Cerebellar cortex (tissue), 1 donor: ENCODE measurements at regions not wholly inside any gene's neighbourhood (a gene's known extent, or its start where the extent isn't known, plus 50 kb on each side); places are given as distances from the start of the nearest gene placed in this dataset.

ENCODE experiments used
- DNase-seq: peaks from one replicate; pipeline ENCODE4 v3.0.0-alpha.2; 2015; ENCODE audit warnings: low spot score

DNA sequence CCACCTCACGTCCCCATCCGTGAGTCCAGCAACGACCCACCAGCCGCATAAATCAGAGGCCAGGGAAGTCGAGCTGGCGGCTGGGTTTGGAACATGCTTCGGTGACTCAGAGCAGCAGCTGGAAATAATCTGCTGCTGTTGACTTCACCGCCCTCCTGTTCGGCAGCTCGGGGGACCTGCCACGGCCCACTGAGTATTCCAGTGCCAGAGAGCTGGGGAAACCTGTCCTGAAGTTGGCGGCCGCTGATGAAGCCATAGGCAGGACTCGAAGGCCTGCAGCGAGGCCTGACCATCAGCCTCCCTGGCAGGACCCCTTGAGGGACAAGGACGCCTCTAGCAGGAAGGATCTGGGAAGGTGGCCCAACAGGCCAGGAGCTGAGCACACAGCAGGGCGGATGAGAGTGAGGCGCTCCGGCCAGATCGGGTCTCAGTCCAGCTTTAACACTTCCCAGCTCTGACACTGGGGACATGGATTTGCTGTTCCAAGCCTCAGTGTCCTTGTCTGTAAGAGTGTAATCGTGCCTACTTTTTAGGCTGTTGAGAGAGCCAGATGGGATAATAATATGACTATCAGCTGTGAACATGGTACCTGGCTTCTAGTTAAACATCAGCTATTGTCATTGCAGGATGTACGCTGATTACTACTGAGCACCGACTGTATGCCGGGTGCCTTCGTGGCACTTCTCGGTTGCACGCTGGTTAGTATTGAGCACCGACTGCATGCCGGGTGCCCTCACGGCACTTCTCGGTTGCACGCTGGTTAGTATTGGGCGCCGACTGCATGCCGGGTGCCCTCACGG, 50.4 kb upstream of the CIBAR2 start:
- peak; percentile 63 for DNase-seq

DNA sequence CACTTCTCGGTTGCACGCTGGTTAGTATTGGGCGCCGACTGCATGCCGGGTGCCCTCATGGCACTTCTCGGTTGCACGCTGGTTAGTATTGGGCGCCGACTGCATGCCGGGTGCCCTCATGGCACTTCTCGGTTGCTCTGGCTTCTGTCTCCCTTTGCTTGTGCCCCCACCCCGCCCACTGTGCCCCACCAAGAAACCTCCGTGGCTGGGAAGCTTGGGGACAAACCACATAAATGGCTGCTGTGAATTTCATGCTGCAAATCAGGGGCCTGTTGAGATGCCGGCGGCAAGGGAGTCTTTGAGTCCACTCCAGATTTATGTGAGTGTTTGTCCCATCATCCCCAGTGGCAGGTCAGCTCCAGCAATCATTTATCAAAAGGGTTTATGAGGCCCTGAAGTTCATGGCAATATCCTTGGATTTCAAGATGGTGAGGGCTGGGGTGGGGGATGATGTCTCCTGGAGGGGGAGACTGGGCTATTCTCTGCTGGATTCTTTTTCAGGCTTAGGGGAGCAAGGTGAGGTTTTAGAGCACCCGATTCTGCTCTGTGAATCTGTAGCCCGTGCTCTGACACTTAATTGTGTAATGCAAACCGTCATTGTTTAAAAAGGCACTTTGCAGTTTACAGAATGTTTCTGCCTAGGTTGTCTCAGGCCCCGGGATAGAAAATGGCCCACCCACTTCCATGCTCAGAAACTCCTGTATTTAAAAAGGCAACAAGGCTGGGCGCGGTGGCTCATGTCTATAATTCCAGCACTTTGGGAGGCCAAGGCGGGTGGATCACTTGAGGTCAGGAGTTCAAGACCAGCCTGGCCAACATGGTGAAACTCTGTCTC, 51.2 kb upstream of the CIBAR2 start:
- no peak for DNase-seq

DNA sequence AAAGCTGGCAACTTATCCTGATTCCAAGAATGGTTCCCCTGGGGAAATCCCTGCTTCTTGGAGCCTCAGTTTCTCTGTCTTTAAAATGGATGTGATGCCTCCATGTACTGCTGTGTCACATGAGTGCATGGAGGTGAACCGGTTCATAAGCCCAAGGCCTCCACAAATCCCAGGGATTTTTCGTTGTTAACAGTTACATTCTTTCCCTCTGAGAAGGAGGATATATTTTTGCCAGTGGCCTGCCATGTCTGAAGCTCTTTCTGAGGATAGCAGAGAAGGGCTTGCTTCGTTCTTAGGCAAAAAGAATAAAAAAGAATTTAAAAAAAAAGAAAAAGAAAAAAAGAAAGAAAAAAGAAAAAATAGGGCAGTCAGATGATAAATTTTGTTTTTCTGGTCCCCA, 52.2 kb upstream of the CIBAR2 start:
- no peak for DNase-seq

DNA sequence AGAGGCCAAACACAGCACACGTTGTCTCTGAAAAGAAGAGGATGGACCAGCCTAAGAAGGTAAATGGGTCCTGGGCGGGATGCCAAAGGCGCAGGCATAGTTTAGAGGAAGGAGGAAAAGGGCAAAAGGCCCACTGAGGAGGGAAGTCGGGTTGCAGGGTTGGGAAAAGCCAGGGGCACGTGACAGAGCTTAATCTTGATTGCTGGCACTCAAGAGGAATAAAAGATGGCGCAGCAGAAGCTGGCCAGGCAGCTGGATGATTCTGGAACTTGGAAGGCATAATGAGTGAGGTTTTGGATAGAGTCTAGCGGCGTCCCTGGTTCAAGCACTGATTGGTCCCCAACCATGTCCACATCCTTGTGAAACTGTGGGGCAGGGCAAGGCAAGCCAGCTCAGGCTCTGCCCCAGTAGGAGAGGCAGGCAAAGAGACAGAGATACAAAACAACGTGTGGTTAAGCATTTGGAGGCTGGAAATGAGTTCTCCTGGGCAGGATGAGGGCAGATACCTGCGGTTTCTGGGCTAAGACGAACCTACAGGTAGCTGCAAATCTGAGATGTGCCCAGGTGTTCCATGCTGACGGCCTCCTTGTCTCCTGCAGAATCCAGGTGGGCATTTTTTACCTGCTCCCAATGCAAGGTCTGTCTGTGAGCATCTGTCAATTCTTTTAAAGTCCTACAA, 52.7 kb upstream of the CIBAR2 start:
- DNase-seq: no peak

- no peak for DNase-seq
Measured at GRCh38 chr16:85165781-85166180, 53.5 kb upstream of the CIBAR2 start.

GRCh38 chr16:85166281-85166680, 54.0 kb upstream of the CIBAR2 start:
- DNase-seq: no peak

DNA sequence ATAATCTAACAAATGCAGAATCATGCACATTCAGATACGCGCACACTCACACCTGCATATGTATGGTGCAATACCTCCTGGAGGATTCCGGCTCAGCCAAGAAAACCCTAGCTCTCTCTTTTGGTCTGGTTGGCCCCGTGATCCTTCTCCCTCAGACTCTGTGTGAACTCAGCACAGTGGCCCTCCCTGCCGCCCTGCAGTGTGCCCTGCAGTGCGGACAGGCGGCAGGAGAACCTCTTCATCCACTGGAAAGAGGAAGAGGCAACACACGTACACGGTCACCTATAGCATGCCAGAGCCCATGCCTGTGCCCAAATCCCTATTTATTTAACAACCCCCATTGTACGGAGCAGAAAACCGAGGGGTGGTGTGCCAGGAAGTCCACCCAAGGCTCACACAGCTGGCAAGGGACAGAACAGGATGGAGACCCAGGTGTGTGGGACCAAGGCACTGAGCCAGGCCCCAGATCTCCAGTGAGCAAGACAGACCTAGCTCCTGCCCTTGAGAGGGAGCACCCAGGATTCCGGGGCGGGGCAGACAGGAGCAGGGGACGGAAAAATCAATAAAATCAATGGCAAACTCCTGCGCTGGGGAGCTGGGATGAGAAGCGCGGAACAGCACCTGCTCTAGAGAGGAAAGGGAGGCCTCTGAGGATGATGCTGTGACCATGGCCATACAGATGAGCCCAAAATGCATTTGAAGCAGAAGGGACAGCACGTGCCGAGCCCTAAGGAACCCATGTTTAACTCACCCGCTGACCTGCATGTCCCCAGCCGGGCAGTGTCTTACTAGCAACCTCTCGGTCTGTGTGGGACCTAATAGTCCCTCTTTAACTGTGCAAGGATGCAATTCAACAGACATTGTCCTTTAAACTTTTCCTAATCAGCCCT, 54.7 kb upstream of the CIBAR2 start:
- peak; percentile 56 for DNase-seq

- no peak for DNase-seq
Measured at GRCh38 chr16:85167589-85168537, 55.6 kb upstream of the CIBAR2 start.

GRCh38 chr16:85168732-85169256, 56.5 kb upstream of the CIBAR2 start:
- DNase-seq: peak; percentile 68

DNA sequence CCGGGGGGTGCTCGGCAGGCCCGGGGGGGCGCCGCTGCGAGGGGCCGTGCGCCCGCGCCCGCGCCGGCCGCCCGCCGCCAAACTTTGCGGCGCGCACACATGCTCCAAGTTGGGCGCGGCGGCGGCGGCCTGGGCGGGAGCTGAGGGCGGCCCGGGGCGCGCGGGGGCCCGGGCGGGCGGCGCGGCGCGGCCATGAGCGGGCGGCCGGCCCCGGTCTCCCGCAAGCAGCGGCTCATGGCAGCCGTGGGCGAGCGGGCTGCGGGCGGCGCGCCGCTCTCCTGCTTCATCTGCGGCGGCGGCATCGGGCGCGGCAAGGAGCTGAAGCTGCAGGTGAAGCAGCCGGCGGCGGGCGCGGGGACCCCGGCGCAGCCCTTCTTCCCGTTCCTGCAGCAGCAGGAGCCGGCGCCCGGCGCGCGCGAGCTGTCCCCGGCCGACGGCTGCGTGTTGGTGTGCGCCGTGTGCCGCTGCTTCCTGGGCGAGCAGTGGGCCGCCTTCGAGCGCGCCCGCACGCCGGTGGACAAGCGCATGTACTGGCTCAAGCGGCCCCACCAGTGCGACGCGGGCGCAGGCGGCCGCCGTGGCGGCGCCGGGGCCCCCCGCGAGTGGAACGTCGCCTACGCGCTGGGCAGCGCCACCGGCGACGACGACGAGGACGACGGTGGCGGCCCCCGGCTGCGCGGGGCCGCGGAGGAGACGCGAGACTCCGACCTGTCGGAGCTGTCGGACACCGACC, 57.2 kb upstream of the CIBAR2 start:
- DNase-seq: no peak

DNA sequence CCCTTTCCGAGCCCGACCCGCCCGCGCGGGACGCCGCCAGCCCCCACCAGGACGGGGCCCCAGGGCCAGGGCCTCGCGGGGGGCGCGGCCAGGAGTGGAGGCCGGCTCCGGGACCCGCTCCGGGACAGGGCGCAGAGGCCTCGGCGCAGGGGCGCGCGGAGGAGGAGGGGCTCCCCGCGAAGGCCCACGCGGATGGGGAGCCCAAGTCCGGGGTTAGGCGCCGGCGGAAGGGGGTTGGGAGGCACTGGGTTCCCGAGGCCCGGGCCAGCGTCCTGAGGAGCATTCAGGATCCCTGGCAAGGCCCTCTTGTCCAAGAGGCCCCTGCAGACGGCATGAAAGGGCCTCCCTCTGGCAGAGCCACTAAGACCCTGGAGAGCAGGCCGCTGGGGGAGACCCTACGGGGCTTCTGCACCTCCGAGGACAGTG, 57.8 kb upstream of the CIBAR2 start:
- DNase-seq: no peak

- DNase-seq: no peak
Measured at GRCh38 chr16:85170590-85171003, 58.3 kb upstream of the CIBAR2 start.

DNA sequence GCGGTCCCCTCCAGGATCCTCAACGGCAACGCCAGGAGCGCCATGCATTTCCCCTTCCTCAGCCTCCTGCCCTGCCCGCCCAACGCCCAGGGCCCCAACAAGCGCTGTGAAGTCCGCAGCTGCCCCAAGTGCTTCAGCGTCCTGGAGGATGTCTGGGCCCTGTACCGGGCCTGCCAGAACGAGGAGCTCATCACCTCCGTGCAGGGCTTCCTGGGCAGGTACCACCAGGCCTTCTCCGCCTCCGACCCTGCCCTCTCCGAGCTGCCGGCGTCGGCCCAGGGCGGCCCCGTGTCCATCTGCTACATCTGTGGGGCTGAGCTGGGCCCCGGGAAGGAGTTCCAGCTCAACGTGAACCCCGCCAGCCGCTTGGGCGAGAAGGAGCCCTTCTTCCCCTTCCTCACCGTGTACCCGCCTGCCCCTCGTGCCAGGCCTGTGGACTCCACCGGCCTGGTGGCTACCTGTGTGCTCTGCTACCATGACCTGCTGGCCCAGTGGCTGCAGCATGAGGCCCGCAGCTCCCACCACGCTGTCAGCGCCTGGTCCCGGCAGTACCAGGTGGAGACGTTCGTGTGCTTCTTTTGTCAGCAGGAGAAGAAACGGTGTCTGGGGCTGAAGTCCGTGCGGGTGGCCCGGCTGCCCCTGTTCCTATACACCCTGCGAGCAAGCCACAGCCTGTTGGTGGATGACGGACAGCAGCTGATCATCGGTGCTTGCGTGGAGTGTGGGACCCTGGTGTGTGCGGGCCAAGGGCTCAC, 58.9 kb upstream of the CIBAR2 start:
- DNase-seq: no peak

DNA sequence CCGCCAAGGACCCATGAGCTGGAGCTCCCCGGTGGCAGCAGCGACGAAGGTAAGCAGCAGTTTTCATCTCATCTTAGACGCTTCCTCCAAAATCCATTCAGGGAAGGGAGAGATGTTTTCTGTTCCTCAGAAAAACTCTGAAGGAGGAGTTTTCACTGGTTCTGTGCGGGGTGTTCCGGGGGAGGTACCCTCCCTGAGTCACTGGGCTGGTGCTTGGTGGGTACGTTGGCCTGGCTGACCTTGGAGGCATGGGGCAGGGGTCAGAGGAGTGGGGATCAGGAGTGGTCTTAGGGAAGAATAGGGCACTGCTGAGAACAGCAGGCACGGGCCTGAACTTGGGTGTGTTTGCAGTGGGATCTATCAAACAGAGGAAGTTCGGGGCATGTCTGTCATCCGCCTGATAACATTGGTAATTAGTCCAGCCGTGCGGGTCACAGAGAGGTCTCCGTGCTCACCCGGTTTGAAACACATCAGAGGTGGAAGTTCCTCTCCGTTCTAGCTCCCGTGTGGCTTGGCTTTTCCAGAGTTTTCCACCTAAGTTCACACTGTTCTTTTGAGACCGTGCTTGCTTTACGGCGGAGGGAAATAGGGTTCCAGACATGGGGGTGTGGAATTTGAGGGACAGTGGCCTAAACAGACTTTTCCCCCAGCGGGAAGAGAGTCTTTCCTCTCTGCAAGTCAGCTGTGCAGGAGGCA, 59.6 kb upstream of the CIBAR2 start:
- DNase-seq: no peak

GRCh38 chr16:85172455-85173145, 60.3 kb upstream of the CIBAR2 start:
- DNase-seq: peak; percentile 91

- peak; percentile 55 for DNase-seq
Measured at GRCh38 chr16:85173146-85173980, 61.1 kb upstream of the CIBAR2 start.
